GM19025 (cell line): ENCODE measurements at regions not wholly inside any gene's neighbourhood (a gene's known extent, or its start where the extent isn't known, plus 50 kb on each side); places are given as distances from the start of the nearest gene placed in this dataset.

Experiments
- ATAC-seq: cut with Tn5 transposase; IDR thresholded peaks from one replicate; pipeline ENCODE4 v1.9.1; 2021; ENCODE audit warnings: mild to moderate bottlenecking, low read depth, moderate library complexity; ENCODE audit not compliant: unreplicated experiment

DNA sequence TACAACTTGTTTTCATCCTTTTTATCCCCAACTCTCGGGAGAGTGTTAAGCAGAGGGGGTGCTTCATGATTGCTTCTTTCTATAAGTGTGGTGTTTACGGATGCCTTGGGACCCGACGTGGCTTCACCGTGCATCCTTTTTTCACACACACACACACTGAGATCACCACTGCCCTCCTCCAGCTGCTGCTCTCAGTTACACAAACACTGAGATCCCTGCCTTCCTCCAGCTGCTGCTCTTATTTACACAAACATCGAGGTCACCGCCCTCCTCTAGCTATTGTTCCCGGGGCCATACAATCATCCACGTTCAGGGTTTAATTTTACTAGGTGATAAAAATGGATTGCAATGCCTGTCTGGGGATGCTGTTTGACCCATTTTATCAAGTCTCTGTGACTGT, 155.4 kb upstream of the FAM9B start:
- ATAC-seq, result no peak

DNA sequence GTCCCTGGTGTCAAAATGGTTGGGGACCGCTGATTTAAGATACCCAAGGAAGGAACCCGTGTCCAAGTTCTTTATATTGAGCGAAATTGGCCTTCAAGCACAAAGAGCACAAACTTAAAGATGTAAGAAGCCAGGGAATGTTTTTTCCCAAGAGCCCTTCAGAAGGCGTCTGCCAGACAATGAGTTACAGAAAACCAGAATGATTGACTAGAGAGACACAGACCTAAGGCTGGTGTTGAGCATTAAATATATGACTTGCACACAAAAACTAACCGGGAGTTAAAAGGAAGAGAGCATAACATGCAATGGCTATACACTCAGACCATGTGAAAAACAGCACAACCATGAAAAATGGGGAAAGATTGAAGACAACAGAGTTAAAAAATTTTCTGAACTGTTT, 157.5 kb upstream of the FAM9B start:
- no peak for ATAC-seq

DNA sequence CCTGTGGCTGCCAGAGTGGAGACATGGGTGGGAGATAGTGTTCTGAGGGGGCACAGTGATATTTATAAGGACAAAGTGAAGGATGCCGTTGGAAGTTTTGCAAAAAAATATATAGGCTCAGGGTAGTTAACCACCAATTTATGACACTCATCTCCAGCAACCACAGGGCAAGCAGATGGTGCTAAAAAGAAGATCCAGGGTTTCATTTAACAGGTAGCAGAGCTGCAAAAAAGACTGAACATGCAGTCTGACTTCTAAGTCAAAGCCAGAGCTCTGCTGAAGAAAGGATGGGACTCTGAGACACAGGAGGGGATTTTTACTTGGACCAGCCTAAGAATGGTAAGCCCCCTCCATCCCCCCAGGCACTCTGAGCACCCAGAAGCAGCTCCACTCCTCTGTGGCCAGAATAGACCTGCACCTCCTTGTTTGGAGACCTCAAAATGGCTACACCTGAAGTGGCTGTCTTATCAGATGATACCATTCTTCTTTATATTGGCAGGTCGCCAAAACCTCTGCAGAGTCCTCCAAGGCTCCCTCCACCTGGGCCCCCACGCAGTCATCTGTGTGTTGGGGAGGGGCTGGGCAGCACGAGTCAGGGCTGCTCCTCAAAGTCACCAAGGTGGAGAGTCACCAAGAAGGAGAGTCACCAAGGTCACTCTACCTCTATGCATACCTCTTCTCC, 161.4 kb upstream of the FAM9B start:
- ATAC-seq, result no peak

DNA sequence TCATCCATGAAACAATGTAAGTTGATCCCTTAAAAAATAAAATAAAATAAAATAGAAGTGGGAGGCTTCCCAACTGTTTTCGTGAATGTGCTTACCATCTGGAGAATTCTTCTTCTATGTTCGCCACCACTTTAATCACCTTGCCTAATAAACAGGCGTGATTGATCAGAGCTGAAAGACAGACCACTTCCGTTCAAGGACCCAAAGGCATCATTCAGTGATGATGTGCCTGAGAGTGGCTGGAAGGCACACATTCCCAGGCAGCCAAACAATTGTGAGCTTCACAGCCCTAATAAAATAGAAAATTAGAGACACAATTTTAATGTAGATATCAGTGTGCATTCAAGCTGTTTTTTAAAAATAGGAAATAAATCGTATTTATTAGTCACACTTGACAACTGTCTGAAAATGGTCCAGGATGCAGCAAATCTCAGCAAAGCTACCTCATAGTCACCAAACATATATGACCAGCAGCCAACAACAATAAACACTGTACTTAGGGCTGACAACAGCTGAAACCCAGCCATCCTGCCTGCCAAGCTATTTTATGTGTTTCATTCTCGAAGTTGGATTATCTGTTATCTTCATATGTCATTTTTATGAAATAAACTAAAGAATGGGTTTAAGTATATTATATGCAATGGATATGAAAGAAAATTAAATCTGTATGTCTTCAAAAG, 163.2 kb upstream of the FAM9B start:
- ATAC-seq, result no peak

DNA sequence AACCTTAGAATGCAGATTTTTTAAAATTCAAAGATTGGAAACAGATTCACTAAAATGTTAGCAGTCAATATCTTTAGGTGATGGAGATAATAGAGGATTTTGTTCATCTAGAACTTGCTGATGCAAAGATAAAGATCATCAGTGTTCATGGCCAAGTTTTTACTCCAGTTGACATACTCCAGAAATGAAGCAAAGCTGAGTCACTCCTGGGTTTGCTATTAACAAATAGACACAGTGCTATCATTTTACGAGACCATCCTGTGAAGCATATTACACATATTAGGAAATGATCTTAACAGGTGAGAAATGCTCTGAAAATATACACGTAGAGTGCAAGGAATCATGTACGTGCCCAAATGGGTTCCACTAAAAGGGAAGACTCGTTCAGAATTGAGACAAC, 170.6 kb upstream of the FAM9B start:
- ATAC-seq, result no peak

DNA sequence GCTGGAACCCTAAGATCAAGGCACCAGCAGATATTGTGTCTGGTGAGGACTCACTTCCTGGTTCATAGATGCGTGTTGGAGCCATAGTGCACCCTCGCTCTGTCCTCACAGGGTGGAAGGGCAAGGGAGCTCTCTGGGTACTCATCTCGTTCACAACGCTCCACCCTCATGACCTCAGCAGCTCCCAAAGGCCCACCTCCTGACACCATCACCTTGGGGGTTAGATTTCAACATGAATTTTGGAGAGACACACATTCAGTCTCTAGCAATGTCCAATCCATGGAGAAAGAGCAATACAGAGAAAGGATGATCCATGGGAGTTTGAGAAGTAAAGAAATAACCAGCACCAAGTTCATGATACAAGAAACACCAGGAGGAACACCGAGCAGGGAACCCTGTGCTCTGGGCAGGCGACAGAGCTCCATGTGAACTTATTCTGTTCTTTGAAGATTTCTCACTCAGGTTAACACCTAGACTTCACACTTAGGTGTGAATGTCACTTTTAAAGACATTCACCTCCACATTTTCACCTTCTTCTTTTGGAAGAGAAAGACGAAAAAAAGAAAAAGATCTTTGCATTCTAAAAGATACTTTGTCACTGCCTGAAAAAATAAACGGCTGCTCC, 171.8 kb upstream of the FAM9B start:
- no peak for ATAC-seq

DNA sequence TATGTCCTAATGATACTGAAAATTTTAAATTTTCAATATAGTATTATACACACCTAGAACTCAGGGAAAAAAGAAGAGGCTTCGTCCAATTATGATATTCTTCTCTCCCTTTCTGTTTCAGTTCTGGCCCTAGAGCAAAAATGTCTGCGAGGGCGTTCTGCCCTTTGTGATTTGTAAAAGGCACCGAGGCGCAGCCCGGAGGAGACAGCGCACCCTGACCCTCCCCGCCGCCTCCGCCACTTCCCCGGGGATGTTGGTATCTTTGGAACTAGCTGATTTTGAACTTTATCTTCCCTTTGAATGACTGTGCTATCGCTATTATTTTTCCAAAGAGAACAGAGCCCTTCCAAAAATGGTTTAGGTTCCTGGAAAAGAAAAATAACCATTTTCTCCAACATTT, 173.2 kb upstream of the FAM9B start:
- ATAC-seq, result no peak

DNA sequence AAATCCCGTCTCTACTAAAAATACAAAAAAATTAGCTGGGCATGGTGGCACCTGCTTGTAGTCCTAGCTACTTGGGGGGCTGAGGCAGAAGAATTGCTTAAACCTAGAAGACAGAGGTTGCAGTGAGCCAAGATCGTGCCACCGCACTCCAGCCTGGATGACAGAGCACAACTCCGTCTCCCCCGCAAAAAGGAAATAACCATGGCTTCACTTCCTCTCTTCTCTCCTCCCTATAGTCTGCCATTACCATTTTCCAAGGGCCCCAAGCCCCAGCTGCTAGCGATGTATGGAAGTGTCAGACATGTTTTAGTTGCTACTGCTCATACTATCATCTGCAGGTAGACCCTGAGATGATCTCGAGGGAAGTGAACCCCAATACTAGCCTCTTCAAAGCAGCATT, 177.3 kb upstream of the FAM9B start:
- no peak for ATAC-seq

DNA sequence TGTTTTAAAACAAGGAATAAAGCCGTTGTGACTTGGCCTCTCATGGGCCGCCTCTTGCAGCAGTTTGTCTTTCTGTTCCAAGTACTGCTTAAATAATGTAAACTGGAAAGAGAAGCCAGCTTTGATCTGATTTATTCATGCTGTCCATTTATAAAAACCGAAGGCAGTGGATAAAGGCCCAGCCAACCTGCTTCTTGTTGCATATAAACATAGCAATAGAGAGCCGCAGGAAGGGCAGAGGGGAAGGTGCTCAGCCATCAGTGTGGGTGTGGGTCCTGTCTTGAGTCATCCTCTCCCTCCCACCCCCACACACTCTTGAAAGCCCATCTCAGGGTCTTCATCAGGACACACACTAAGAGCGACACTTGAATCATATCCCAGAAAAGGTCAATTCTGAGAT, 187.9 kb upstream of the FAM9B start:
- ATAC-seq, result no peak

DNA sequence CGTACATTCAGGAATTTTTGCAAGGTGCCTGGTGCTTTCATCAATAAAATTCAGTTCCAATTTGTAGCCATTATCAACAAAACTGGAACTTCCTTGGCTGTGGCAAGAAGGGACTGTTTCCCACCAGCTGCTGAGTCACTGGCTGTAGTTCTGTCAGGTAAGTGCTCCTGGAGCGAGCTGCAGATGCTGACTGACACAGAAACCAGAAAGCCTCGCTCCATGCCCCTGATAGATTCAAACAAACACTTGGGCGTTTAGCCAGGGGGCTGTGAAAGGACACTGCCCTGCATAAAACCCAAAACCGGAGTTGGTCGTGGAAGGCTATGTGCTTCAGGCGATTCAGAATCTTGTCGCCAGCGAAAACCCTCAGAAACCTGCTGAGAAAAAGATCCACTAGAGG, 188.4 kb upstream of the FAM9B start:
- no peak for ATAC-seq

DNA sequence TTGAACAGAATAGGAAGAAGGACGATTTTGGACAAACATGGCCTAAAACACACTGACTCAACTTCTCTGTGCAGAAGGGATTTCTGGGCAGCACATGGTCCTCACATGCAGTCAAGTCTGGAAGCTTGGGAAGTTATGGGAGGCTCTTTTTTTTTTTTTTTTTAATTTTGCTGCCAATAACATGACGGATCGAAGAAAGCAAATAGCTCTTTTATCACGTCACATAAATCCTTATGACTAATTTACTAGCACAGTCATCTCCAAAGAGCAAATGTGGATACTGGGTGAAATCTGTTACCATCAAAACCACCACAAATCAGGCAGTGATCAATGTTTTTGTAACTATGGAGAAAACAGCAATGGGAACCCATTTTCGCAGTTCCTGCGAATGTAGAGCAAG, 193.3 kb upstream of the FAM9B start:
- no peak for ATAC-seq

DNA sequence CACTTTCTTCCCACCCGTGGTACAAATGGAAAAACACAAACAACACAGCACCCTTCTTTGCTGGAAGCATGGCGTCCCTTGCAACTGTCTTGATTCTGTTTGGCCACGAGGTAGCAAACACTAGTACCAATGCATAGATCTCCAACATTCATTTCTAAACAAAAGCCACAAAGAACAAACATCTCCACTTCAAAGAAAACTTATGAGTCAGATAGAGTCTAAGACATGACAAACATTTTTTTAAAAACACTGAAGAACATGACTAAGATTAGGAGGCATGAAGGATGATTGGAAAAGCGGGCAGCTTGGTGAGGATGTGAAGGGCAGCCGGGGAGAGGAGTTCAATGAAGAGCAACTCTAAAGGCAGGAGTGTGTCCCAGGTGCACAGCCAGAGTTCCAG, 197.6 kb upstream of the FAM9B start:
- ATAC-seq, result no peak

DNA sequence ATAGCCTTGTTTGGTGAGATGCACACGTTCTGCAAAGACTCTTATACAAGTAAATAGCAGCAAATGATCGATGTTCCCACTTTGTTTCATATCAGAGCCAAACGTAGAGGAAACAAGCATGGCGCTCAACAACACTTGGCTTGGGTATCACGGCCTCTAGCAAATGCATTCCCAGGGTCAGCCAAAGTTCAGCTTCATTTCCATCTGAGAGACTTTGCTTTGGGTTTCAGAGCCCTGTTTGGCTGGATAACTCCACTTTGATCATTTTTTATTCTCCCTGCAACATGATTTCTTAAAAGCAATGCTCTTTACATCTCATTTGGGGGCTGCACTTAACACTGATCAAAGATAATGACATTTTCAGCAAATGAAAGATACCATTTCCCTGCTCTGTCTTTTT, 199.2 kb upstream of the FAM9B start:
- no peak for ATAC-seq

DNA sequence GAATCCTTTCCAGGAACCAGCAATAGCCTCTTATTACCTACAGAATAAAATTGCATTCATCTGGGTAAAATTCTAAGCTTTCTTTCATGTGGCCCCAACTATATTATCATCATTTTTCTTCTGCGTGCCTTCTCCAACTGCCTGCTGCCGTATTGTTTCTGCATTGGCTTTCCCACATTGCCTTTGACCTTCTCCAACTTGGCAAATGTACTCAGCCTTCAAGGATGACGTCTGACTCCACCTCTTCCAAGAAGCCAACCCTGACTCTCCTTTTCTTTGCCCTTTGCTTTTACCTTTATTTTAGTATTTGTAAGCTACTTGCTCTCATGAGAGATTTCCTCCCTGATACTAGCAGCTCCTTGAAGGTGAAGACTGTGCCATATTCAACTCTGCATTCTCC, 200.4 kb upstream of the FAM9B start:
- no peak for ATAC-seq

DNA sequence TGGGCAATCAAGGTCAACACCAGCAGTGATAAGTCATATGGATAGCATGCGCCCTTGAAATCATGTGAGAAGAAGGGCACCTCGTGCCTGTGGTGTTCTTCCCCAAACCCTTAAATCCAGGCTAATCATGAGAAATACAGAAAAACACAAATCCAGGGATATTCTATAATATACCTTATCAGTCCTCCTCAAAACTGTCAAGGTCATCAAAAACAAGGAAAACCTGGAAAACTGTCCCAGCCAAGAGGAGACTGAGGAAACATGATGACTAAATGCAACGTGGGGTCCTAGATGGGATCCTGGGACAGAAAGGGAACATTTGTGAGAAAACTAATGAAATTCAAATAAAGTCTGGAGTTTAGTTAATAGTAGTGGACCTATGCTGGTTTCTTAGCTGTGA, 201.8 kb upstream of the FAM9B start:
- ATAC-seq, result no peak

DNA sequence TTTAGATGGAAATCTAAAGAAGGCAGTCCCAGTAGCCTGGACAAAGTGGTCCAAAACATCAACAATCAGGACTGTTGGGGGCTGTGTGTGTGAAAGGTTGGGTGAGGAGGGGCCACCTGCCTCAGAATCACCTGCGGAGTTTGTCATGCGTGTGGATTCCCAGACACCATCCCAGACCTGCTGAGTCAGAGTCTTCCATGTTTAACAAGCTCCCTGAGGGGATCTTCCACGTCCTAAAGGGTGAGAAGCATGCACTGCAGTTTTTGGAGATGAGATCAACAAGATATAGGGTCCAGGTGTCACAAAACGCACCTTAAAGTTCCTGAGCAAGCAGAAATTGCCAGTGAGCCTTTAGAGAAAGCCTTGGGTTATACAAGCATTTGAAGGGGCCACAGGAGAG, 207.0 kb upstream of the FAM9B start:
- ATAC-seq, result no peak

DNA sequence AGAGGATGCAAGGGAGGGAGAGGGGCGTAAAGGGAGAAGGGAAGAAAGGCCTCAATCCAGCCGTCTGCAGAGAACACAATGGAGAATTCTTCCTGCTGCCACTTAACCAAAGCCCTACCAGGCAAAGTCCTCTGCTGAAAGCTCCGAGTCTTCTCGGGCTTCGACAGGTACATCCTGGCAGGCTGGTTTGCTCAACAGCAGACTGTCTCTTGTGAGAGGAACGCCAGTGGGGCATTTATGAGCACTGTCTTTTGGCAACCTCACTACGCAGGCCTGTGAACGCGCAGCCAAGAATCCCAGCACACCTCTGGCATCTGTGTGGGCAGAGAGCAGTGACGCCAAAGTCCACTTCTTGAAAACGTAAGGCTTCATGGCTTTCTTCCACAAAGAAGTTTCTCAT, 207.5 kb upstream of the FAM9B start:
- no peak for ATAC-seq

DNA sequence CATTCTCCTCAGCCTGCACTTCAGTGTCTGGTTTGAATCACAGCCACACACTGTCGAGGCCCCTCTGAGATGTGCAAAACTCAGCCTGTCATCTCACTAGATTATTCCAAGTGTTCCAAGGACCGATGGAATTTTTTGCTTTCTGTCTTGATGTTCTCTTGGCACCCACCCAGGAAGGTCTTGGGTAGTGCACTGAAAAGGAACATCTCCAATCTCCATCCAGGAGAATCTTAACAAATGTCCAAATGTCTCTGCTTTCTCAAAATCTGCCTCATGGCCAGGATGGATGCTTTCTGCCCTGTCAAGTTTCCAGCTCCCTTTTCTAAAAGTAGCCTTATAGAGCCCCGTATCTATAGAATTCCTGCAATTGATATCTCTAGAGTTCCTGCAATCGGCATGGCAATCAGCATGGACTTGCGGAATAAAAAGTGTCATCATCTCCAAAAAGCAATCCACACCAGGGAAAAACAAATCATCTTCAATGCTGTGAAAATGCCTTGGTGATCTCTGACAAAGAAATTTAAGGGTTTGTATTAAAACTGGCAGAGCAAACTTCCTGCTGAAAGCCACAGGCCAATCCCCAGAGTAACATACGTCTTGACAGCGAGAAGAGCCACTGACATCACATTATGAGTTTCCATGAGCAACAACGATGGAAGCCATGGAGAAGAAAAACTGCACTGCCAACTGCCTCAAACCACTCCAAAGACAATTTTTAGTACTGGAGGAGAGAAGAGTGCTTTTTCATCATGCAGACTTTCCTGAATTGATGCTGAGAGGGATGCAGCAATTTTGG, 215.3 kb upstream of the FAM9B start:
- ATAC-seq, result no peak

DNA sequence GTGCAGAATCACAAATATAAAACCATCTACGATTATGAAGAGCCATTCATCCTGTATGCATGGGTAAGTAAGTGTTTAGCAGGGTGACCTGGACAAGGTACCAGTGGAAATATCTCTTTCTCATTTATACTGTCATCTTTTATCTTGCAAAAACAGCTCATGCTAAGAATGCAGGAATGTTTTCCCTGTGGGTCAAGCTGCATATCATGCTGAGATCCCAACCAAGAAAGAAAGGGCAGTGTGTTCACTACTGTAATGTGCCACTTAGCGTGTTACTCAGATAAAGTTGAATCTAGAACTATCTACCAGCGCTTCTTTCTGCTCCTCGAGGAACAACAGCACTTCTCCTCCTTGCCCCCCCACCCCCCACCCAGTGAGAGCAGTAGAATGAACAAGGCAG, 212.7 kb upstream of the TBL1X start:
- ATAC-seq, result no peak

DNA sequence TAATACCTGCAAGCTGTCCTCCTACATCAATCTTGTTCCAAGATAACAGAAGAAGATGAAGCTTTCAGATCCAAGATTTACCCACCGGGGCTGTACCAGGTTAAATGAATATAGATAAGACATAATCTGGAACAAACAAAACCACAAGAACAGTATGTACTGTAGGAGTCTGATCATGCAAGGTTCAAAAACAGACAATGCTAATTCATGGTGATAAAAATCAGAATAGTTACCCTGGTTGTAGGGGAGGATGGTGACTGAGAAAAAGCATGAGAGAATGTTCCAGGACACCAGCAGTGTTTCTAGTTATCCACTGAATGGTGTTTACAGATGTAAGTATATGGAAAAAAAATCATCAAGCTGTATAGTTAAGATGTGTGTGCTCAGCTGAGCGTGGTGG, 211.6 kb upstream of the TBL1X start:
- ATAC-seq, result no peak

DNA sequence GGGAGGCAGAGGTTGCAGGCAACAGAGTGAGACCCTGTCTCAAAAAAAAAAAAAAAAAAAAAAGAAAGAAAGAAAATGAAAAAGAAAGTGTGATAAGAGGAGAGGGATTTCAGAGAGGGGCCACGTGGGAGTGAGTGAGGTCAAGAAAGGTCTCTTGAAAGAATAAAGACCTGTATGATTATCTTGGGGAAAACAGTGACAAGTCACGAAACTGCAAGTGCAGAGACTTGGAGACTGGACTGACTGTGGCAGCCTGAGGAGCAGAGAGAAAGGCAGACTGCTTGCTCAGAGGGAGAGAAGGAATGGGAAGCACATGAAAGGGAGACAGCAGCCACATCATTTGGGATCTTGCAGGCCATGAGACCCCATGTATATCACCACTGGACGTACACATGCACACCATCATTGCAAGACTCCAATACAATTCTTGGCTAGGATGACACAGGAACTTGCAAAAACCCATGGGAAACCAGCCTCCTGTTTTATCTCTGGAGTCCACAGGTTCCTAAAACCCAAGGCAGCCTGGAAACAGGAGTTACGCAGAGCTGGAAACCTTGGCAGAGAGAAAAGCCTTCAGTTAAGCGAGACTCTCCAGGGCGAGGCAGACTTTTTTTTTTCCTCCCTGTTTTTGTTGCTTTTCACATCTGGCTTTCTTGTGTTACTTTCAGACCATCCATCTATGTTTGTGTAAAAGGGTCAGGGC, 207.0 kb upstream of the TBL1X start:
- ATAC-seq, result no peak
